OCI-LY1 (cell line): ENCODE measurements at regions not wholly inside any gene's neighbourhood (a gene's known extent, or its start where the extent isn't known, plus 50 kb on each side); places are given as distances from the start of the nearest gene placed in this dataset.

Experiments used
- CTCF ChIP-seq: fragments of 200-600 bp; sonication (generic), shearing (Covaris generic); IDR thresholded peaks from 2 replicates; pipeline ENCODE4 v1.5.1; 2017; ENCODE audit warnings: mild to moderate bottlenecking, antibody characterized with exemption, low read length, moderate library complexity, mixed read lengths
- EZH2 ChIP-seq: fragments of 200-600 bp; sonication (generic), shearing (Covaris generic); IDR thresholded peaks from 2 replicates; pipeline ENCODE4 v1.8.0; 2017; ENCODE audit warnings: borderline replicate concordance, mixed run types, mild to moderate bottlenecking, antibody characterized with exemption, low read length, moderate library complexity, mixed read lengths

- TF ChIP-seq CTCF (no peak), EZH2 (no peak)
Observed at GRCh38 chr4:12562021-12562420, 922.1 kb downstream of the RAB28 start.
